OCI-LY7 (cell line): ENCODE measurements at regions not wholly inside any gene's neighbourhood (a gene's known extent, or its start where the extent isn't known, plus 50 kb on each side); places are given as distances from the start of the nearest gene placed in this dataset.

Experiments
- CTCF ChIP-seq: fragments of 200-600 bp; sonication (generic); conservative IDR thresholded peaks from 2 replicates; pipeline ENCODE4 v1.5.1; 2014; ENCODE audit warnings: mild to moderate bottlenecking, antibody characterized with exemption, low read length, moderate library complexity, mixed read lengths
- EZH2phosphoT487 ChIP-seq: fragments of 200-600 bp; sonication (generic); IDR thresholded peaks from 2 replicates; pipeline ENCODE4 v1.6.1; 2018; ENCODE audit warnings: low read depth, borderline replicate concordance, mild to moderate bottlenecking, mixed run types, antibody characterized with exemption, low read length, moderate library complexity, mixed read lengths

GRCh38 chr2:16071865-16072637 is 131.7 kb downstream of the MYCN start:
- TF ChIP-seq CTCF = no peak
- no peak for TF ChIP-seq EZH2phosphoT487
